MM.1S (cell line): ENCODE measurements at regions not wholly inside any gene's neighbourhood (a gene's known extent, or its start where the extent isn't known, plus 50 kb on each side); places are given as distances from the start of the nearest gene placed in this dataset.

ENCODE experiments used
- DNase-seq: peaks from one replicate; pipeline ENCODE4 v3.0.0-alpha.2; 2015
- H2AFZ ChIP-seq: fragments of 300-600 bp; sonication (generic); 2 replicates; pipeline ENCODE4 v1.6.0; 2016; ENCODE audit warnings: antibody characterized with exemption, low read length
- H3F3A ChIP-seq: fragments of 300-600 bp; sonication (generic); 2 replicates; pipeline ENCODE4 v1.6.1; 2016; ENCODE audit warnings: mild to moderate bottlenecking, antibody characterized with exemption, low read length, moderate library complexity, mixed read lengths; ENCODE audit not compliant: insufficient read depth
- H3K27ac ChIP-seq: fragments of 300-600 bp; sonication (generic); 2 replicates; pipeline ENCODE4 v1.5.1; 2016; ENCODE audit warnings: mild to moderate bottlenecking, low read length
- H3K27me3 ChIP-seq: fragments of 300-600 bp; sonication (generic); replicated peaks from 2 replicates; pipeline ENCODE4 v1.6.0; 2016; ENCODE audit warnings: low read length; ENCODE audit not compliant: insufficient read depth
- H3K36me3 ChIP-seq: fragments of 300-600 bp; sonication (generic); replicated peaks from 2 replicates; pipeline ENCODE4 v1.6.1; 2016; ENCODE audit warnings: mild to moderate bottlenecking, low read length, mixed read lengths; ENCODE audit not compliant: insufficient read depth
- H3K4me1 ChIP-seq: fragments of 300-600 bp; sonication (generic); 2 replicates; pipeline ENCODE4 v1.6.1; 2016; ENCODE audit warnings: low read length, mixed read lengths
- H3K4me2 ChIP-seq: fragments of 300-600 bp; sonication (generic); 2 replicates; pipeline ENCODE4 v1.6.0; 2016; ENCODE audit warnings: low read depth, low read length
- H3K4me3 ChIP-seq: fragments of 300-600 bp; sonication (generic); 2 replicates; pipeline ENCODE4 v1.5.1; 2016; ENCODE audit warnings: low read length, mixed read lengths
- H3K79me2 ChIP-seq: fragments of 300-600 bp; sonication (generic); 2 replicates; pipeline ENCODE4 v1.6.1; 2016; ENCODE audit warnings: mixed run types, low read length, mixed read lengths
- H3K9ac ChIP-seq: fragments of 300-600 bp; sonication (generic); 2 replicates; pipeline ENCODE4 v1.6.1; 2016; ENCODE audit warnings: low read length, mixed read lengths
- H3K9me2 ChIP-seq: fragments of 300-600 bp; sonication (generic); replicated peaks from 2 replicates; pipeline ENCODE4 v1.6.1; 2016; ENCODE audit warnings: mild to moderate bottlenecking, low read length, mixed read lengths; ENCODE audit not compliant: insufficient read depth
- H3K9me3 ChIP-seq: fragments of 300-600 bp; sonication (generic); replicated peaks from 2 replicates; pipeline ENCODE4 v1.6.1; 2016; ENCODE audit warnings: mild to moderate bottlenecking, low read length, mixed read lengths; ENCODE audit not compliant: insufficient read depth
- H4K20me1 ChIP-seq: fragments of 300-600 bp; sonication (generic); 2 replicates; pipeline ENCODE4 v1.6.1; 2016; ENCODE audit warnings: mild to moderate bottlenecking, low read length, moderate library complexity, mixed read lengths; ENCODE audit not compliant: insufficient read depth
- CTCF ChIP-seq: fragments of 300-600 bp; sonication (generic); IDR thresholded peaks from 2 replicates; pipeline ENCODE4 v1.5.1; 2016; ENCODE audit warnings: antibody characterized with exemption, low read length, mixed read lengths
- EZH2 ChIP-seq: fragments of 300-600 bp; sonication (generic); optimal IDR thresholded peaks from 2 replicates; pipeline ENCODE3; 2017; ENCODE audit warnings: low read depth, mild to moderate bottlenecking, antibody characterized with exemption, low read length, mixed read lengths
- EZH2phosphoT487 ChIP-seq: fragments of 300-600 bp; sonication (generic); IDR thresholded peaks from 2 replicates; pipeline ENCODE4 v1.6.1; 2018; ENCODE audit warnings: antibody characterized with exemption, low read length

- no peaks in the 10 kb centered on the region for H3K9me3 ChIP-seq
- DNase-seq, result no peak
- H4K20me1 ChIP-seq, result no peaks in the 10 kb centered on the region
- H2AFZ ChIP-seq, result no peak overlapping the region
- no peak overlapping the region for H3K4me3 ChIP-seq
- TF ChIP-seq EZH2phosphoT487 (no peak), EZH2 (no peak), CTCF (no peak)
- no peaks in the 10 kb centered on the region for H3K9me2 ChIP-seq
- H3K36me3 ChIP-seq, result no peaks in the 10 kb centered on the region
- H3K4me1 ChIP-seq, result no peaks in the 10 kb centered on the region
- H3K4me2 ChIP-seq, result no peak overlapping the region
- H3K9ac ChIP-seq, result no peak overlapping the region
- H3K27me3 ChIP-seq, result no peaks in the 10 kb centered on the region
- H3F3A ChIP-seq, result no peaks in the 10 kb centered on the region
- H3K79me2 ChIP-seq, result no peaks in the 10 kb centered on the region
- no peak overlapping the region for H3K27ac ChIP-seq
Observed at GRCh38 chr2:239667431-239667985, 266.7 kb upstream of the HDAC4 start.

DNA sequence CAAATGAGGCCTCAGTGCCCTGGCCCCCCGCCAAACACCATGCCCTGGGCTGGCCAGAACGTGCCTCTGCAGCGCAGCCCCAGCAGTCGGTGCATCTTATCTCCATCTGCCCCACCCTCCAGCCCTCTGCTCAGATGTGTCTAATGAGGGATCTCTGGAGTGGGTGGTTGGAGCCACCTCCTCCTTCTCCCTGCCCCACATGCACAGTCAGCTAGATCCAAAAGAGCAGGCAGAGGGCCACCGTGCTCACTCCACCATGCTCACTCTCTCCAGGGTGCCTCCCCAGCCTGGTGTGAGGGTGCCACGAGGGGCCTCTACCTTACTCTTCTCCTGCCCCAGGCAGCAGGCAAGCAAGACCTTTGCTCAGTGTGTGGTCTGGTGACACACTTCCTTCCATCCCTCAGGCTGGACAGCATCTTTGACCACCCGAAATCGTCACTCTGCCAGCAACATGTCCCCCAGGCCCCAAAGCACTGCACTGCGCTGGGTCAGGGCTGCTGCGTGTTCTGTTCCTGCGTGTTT lies 266.1 kb upstream of the HDAC4 start:
- DNase-seq, result no peak
- H3K4me1 ChIP-seq, result no peaks in the 10 kb centered on the region
- no peaks in the 10 kb centered on the region for H3K36me3 ChIP-seq
- no peak overlapping the region for H2AFZ ChIP-seq
- no peak overlapping the region for H3K9ac ChIP-seq
- no peaks in the 10 kb centered on the region for H3F3A ChIP-seq
- no peak overlapping the region for H3K27ac ChIP-seq
- no peaks in the 10 kb centered on the region for H3K9me3 ChIP-seq
- no peak overlapping the region for H3K4me3 ChIP-seq
- H3K9me2 ChIP-seq, result no peaks in the 10 kb centered on the region
- no peaks in the 10 kb centered on the region for H3K27me3 ChIP-seq
- no peaks in the 10 kb centered on the region for H4K20me1 ChIP-seq
- no peak overlapping the region for H3K4me2 ChIP-seq
- H3K79me2 ChIP-seq, result no peaks in the 10 kb centered on the region
- TF ChIP-seq EZH2, result no peak
- TF ChIP-seq EZH2phosphoT487, result no peak
- no peak for TF ChIP-seq CTCF

GRCh38 chr2:239666053-239666854 lies 265.4 kb upstream of the HDAC4 start:
- H3K9me3 ChIP-seq, result no peaks in the 10 kb centered on the region
- no peak overlapping the region for H3K4me3 ChIP-seq
- no peak for TF ChIP-seq EZH2phosphoT487
- TF ChIP-seq CTCF, result no peak
- TF ChIP-seq EZH2, result no peak
- H3K27me3 ChIP-seq, result no peaks in the 10 kb centered on the region
- no peak overlapping the region for H3K4me2 ChIP-seq
- no peak overlapping the region for H3K27ac ChIP-seq
- H4K20me1 ChIP-seq, result no peaks in the 10 kb centered on the region
- H3K36me3 ChIP-seq, result no peaks in the 10 kb centered on the region
- no peaks in the 10 kb centered on the region for H3F3A ChIP-seq
- no peaks in the 10 kb centered on the region for H3K4me1 ChIP-seq
- H3K9ac ChIP-seq, result no peak overlapping the region
- H3K9me2 ChIP-seq, result no peaks in the 10 kb centered on the region
- H3K79me2 ChIP-seq, result no peaks in the 10 kb centered on the region
- DNase-seq, result no peak
- no peak overlapping the region for H2AFZ ChIP-seq
